Ishikawa (cell line): ENCODE measurements at regions not wholly inside any gene's neighbourhood (a gene's known extent, or its start where the extent isn't known, plus 50 kb on each side); places are given as distances from the start of the nearest gene placed in this dataset.

Experiments
- RAD21 ChIP-seq: IDR thresholded peaks from 2 replicates; pipeline ENCODE4 v1.6.1; 2012; ENCODE audit warnings: low read depth
- YY1 ChIP-seq: IDR thresholded peaks from 2 replicates; pipeline ENCODE4 v1.6.1; 2012; ENCODE audit warnings: low read depth

DNA sequence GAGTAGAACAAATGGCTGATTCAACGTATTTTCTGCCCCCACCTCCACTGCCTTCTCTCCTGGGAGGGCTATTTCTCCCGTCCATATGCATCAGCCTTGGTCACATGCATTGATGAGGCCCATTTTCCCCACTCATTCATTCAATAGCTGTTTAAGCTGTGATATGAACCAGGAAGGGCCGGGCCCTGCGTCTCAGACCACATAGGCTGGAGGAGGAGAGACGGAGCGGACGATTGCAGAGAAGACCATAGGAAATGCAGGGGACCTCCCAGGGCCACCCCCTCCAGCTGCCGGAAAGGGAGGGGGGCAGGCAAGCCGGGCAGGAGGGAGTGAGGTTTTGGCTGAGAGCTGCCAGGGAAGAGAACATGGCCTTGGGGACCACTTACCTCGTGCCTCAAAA, 104.4 kb upstream of the TMEM132D start:
- TF ChIP-seq RAD21 (no peak), YY1 (no peak)
